ENCODE measurements at regions not wholly inside any gene's neighbourhood (a gene's known extent, or its start where the extent isn't known, plus 50 kb on each side); places are given as distances from the start of the nearest gene placed in this dataset.

DNA sequence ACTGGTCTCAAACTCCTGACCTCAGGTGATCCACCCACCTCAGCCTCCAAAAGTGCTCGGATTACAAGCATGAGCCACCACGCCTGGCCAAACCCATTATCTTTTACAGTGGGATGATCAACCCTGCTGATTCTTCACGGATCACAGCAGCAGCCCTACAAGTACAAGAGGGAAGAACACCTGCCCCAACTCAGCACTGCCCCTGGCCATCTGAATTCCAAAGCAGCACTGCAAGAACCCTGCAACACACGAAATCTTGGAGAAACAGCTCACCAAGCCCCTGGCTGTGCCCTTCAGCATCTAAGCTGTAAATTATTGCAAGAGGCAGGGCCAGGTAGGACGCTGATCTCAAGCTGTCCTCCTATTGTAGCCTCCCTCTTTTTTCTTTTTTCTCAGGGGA is 54.5 kb upstream of the MC3R start:
- FAIRE-seq = no peak
- no peak for DNase-seq (ENCODE audit: insufficient read length, low spot score)
- TF ChIP-seq, protein P1, sequence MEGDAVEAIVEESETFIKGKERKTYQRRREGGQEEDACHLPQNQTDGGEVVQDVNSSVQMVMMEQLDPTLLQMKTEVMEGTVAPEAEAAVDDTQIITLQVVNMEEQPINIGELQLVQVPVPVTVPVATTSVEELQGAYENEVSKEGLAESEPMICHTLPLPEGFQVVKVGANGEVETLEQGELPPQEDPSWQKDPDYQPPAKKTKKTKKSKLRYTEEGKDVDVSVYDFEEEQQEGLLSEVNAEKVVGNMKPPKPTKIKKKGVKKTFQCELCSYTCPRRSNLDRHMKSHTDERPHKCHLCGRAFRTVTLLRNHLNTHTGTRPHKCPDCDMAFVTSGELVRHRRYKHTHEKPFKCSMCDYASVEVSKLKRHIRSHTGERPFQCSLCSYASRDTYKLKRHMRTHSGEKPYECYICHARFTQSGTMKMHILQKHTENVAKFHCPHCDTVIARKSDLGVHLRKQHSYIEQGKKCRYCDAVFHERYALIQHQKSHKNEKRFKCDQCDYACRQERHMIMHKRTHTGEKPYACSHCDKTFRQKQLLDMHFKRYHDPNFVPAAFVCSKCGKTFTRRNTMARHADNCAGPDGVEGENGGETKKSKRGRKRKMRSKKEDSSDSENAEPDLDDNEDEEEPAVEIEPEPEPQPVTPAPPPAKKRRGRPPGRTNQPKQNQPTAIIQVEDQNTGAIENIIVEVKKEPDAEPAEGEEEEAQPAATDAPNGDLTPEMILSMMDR (IDR thresholded peaks at IDR 0.05; ENCODE audit: insufficient read depth, missing control alignments) = no peak

DNA sequence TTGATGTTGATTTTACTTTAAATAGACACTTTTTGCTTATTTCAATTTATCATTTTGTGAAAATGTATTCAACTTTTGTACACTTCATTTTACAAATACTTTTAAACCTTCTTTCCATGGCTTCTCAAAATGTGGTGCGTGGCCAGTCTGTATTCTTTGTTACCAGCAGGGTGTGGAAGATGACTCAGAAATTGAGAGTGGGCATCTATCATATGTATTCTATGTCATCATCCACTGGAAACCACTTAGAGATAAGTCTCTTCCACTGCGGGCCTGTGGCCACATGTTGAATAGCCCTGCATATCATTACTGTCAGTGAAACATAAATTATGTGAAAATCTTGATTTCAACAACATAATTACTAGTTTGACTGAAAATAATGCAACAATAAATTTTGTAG is 52.6 kb upstream of the MC3R start:
- TF ChIP-seq, protein P1 (IDR thresholded peaks at IDR 0.05; ENCODE audit: insufficient read depth, missing control alignments) = no peak
- no peak for FAIRE-seq
- no peak for DNase-seq (ENCODE audit: insufficient read length, low spot score)
